Calu3 (cell line): ENCODE measurements at regions not wholly inside any gene's neighbourhood (a gene's known extent, or its start where the extent isn't known, plus 50 kb on each side); places are given as distances from the start of the nearest gene placed in this dataset.

Source experiments
- BruUV-seq: library from RNA; stranded (reverse); fragments of 400-500 nt; replicated peaks from 2 replicates; lab custom pipeline; 2021; lab: Mats Ljungman, UMichigan
- CTCF ChIA-PET: fragments of 300-600 bp; sonication (Branson Sonifier 250); formaldehyde crosslinking; loops from one replicate; lab custom pipeline; 2022; ENCODE audit warnings: antibody characterized with exemption; lab: Charles Lee
- DNase-seq: peaks from one replicate; pipeline ENCODE4 v3.0.0; 2022
- H3K27ac Mint-ChIP-seq: one replicate; pipeline ENCODE4 v1.8.0; 2022; ENCODE audit warnings: mixed read lengths; ENCODE audit not compliant: unreplicated experiment
- H3K27me3 Mint-ChIP-seq: one replicate; pipeline ENCODE4 v1.8.0; 2022; ENCODE audit warnings: mixed read lengths; ENCODE audit not compliant: unreplicated experiment
- H3K36me3 Mint-ChIP-seq: one replicate; pipeline ENCODE4 v1.8.0; 2022; ENCODE audit warnings: mild to moderate bottlenecking, moderate library complexity, mixed read lengths; ENCODE audit not compliant: insufficient read depth, unreplicated experiment
- H3K4me1 Mint-ChIP-seq: one replicate; pipeline ENCODE4 v1.8.0; 2022; ENCODE audit warnings: mild to moderate bottlenecking, low read depth, mixed read lengths; ENCODE audit not compliant: unreplicated experiment
- H3K4me3 Mint-ChIP-seq: one replicate; pipeline ENCODE4 v1.8.0; 2022; ENCODE audit warnings: mild to moderate bottlenecking, low read depth, moderate library complexity, mixed read lengths; ENCODE audit not compliant: unreplicated experiment
- H3K9me3 Mint-ChIP-seq: one replicate; pipeline ENCODE4 v1.8.0; 2022; ENCODE audit warnings: low read depth, mixed read lengths; ENCODE audit not compliant: unreplicated experiment
- CTCF ChIP-seq: fragments of 200-600 bp; IDR thresholded peaks from one replicate; pipeline ENCODE4 v1.8.0; 2022; ENCODE audit warnings: antibody characterized with exemption; ENCODE audit not compliant: unreplicated experiment
- intact Hi-C: fragments of 100-400 bp; cut with micrococcal nuclease; formaldehyde crosslinking; loops from one replicate; pipeline ENCODE4 v1.10.0; 2022; ENCODE audit not compliant: unreplicated experiment

- BruUV-seq = no TSS peak
- Mint-ChIP-seq H3K36me3 (no peaks in the 10 kb centered on the region), H3K9me3 (no peaks in the 10 kb centered on the region), H3K4me3 (no peak overlapping the region), H3K27me3 (no peaks in the 10 kb centered on the region), H3K27ac (no peak overlapping the region), H3K4me1 (no peaks in the 10 kb centered on the region)
- CTCF ChIA-PET = no interaction called here
- no peak for TF ChIP-seq CTCF
- DNase-seq = no peak
- intact Hi-C loops = no loop called here
Measured at GRCh38 chr12:13552830-13553229, 356.3 kb downstream of the EMP1 start.

DNA sequence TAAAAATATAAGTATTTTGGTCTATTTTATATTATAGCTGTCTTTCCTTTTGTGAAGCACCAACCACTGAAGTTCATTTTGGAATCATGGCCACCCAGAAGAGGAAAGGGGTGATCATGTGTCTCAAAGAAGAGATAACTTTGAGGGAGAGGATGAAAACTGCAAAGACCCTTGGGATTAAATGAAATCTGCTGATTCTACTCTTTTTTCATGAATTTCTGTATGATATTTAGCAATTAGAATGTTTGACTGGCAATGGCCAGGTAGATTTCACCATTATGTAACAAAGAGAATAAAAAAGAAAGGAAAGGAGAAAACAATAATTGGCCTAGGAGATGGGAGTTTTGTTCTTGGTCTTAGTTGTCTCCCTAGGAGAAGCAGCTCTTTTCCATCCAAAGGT lies 350.8 kb downstream of the EMP1 start:
- H3K27ac Mint-ChIP-seq = no peak overlapping the region
- H3K36me3 Mint-ChIP-seq = no peaks in the 10 kb centered on the region
- H3K27me3 Mint-ChIP-seq = no peaks in the 10 kb centered on the region
- no peak for TF ChIP-seq CTCF
- H3K4me1 Mint-ChIP-seq = no peaks in the 10 kb centered on the region
- CTCF ChIA-PET = interaction anchor here (1.2 kb wide), 1 partner anchor 51 kb away, joined by 3 read pairs; no protein-coding TSS in a partner anchor
- BruUV-seq = no TSS peak
- no peaks in the 10 kb centered on the region for H3K9me3 Mint-ChIP-seq
- no peak overlapping the region for H3K4me3 Mint-ChIP-seq
- intact Hi-C loops = no loop called here
- DNase-seq = no peak

DNA sequence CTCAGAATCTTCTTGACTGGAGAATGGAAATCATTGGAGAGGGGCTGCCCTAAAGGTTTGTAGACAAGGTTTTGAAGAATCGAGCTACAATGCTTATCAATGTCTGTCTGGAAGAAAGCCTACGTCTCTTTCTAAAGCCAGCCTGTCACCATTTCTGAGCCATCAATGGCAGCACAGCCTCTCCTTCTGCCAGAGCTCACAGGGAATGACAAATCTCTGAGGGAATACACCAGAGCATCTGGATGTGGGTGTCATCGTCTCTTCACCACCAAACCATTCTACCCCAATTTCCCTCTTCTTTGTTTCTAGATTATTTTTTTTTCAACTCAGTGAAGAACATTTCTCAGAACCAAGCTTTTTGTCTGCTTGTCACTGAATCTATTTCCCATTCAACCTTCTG lies 349.7 kb downstream of the EMP1 start:
- Mint-ChIP-seq H3K4me3 (no peak overlapping the region), H3K9me3 (no peaks in the 10 kb centered on the region), H3K27ac (no peak overlapping the region), H3K36me3 (no peaks in the 10 kb centered on the region), H3K27me3 (no peaks in the 10 kb centered on the region), H3K4me1 (no peaks in the 10 kb centered on the region)
- DNase-seq = no peak
- no TSS peak for BruUV-seq
- no peak for TF ChIP-seq CTCF
- intact Hi-C loops = no loop called here
- CTCF ChIA-PET = no interaction called here

- H3K27ac Mint-ChIP-seq = no peak overlapping the region
- no peak overlapping the region for H3K4me3 Mint-ChIP-seq
- CTCF ChIA-PET = no interaction called here
- no peaks in the 10 kb centered on the region for H3K36me3 Mint-ChIP-seq
- no peak for TF ChIP-seq CTCF
- no peaks in the 10 kb centered on the region for H3K9me3 Mint-ChIP-seq
- H3K27me3 Mint-ChIP-seq = no peaks in the 10 kb centered on the region
- intact Hi-C loops = loop anchor here (10.0 kb wide), 1 partner anchor 126 kb away; no protein-coding TSS in a partner anchor
- no TSS peak for BruUV-seq
- peaks cover 8% of the 10 kb centered on the region for H3K4me1 Mint-ChIP-seq
- DNase-seq = no peak
Measured at GRCh38 chr12:13539051-13539450, 342.5 kb downstream of the EMP1 start.
